Vagina (tissue), 2 donors: ENCODE measurements at regions not wholly inside any gene's neighbourhood (a gene's known extent, or its start where the extent isn't known, plus 50 kb on each side); places are given as distances from the start of the nearest gene placed in this dataset. TPM values are rescaled to one million over a fixed set of nuclear protein-coding genes. Genes with fewer than 3 reads are reported as not detected.
"Not testable (repeated sequence)": the region's sequence is repeated elsewhere in the genome, so short reads cannot be mapped to it uniquely, and the experiment has no call there.

Source experiments
- DNase-seq, 2 donors: peaks; one replicate each; pipeline ENCODE4 v3.0.0-alpha.2; 2017; ENCODE audit errors: extremely low spot score in 2 of 2
- H3K27ac ChIP-seq: fragments of 200-600 bp; sonication (generic); one replicate; pipeline ENCODE4 v1.5.1; 2019
- H3K27me3 ChIP-seq: fragments of 200-600 bp; sonication (generic); one replicate; pipeline ENCODE4 v1.5.1; 2019
- H3K36me3 ChIP-seq, 2 donors: fragments of 200-600 bp; sonication (generic); one replicate each; pipeline ENCODE4 v1.5.1; 2017 to 2019
- H3K4me1 ChIP-seq: fragments of 200-600 bp; sonication (generic); one replicate; pipeline ENCODE4 v1.5.1; 2019
- H3K4me3 ChIP-seq, 2 donors: fragments of 200-600 bp; sonication (generic); 1 replicate in 1 of 2; 2 replicates in 1 of 2; pipeline ENCODE4 v1.5.1; 2016 to 2019
- H3K9me3 ChIP-seq: fragments of 200-600 bp; sonication (generic); one replicate; pipeline ENCODE4 v1.5.1; 2019
- intact Hi-C: fragments of 100-400 bp; cut with DNase I; formaldehyde crosslinking; loops from one replicate; pipeline ENCODE4 v1.15.1; 2023
- small RNA-seq: library from RNA; depleted of rRNA; stranded (forward); fragments of <200 nt; gene quantifications from one replicate; pipeline ENCODE3, GENCODE V24; 2016

- H3K9me3 ChIP-seq, intact Hi-C loops, DNase-seq: not testable (repeated sequence)
Observed at GRCh38 chr1:223903221-223903620, 57.5 kb upstream of the TP53BP2 start.

DNA sequence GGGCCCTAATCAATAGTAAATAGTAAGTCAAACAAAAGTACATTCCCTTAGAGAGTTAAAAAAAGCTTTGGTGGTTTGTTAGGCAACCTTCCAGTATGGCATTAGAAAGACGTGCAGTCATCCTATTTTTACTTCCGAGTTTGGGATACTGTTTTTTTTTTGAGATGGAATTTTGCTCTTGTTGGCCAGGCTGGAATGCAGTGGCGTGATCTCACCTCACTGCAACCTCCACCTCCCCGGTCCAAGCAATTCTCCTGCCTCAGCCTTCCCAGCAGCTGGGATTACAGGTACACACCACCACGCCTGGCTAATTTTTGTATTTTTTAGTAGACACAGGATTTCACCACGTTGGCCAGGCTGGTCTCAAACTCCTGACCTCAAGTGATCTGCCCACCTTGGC is 54.0 kb upstream of the TP53BP2 start:
- DNase-seq, H3K36me3 ChIP-seq, H3K4me1 ChIP-seq, H3K4me3 ChIP-seq, H3K27me3 ChIP-seq, intact Hi-C loops, H3K27ac ChIP-seq, H3K9me3 ChIP-seq: not testable (repeated sequence)

More at GRCh38 chr1:223903221-223903620, 57.5 kb upstream of the TP53BP2 start:
- not testable (repeated sequence) for H3K27ac ChIP-seq, H3K36me3 ChIP-seq, H3K27me3 ChIP-seq, H3K4me3 ChIP-seq, H3K4me1 ChIP-seq

DNA sequence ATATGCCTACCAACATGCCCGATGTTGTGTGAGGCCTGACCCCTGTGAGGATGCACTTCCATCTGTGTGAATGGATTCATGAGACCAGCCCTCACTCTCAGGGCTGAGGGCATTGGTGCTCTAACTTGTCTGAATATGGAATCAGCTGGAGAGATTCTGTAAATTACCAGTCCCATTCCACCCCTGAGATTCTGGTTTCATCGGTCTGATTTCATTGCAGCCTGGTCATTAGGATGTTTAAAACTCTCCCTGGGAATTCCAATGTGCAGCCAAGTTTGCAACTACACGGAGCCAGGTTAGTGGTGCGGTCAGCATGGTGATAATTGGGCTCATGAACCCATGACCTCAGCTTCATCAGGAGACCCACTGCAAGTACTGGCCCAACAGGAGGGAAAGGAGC is 51.4 kb upstream of the TP53BP2 start:
- H3K27ac ChIP-seq, DNase-seq, H3K27me3 ChIP-seq, intact Hi-C loops, H3K4me1 ChIP-seq, H3K36me3 ChIP-seq, H3K9me3 ChIP-seq, H3K4me3 ChIP-seq: not testable (repeated sequence)

DNA sequence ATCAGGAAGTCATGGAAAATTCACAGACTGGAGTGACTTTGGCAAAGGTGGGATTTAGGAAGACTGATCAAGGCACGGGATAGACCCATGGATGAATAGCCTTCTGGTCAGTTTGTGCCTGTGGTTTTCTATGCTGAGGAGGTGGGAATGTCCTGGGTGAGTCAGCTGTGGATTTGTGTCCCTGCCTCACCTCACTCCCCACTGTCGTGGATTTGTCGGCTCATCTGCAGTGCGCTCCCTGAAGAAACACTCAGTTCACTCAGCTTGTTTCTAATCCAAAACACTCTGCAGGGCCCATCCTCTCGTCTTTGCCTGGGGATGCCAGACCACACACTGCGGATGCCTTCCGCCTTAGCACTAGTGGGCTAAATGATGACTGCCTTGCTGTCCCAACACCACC is 50.2 kb upstream of the TP53BP2 start:
- H3K4me3 ChIP-seq, H3K4me1 ChIP-seq, H3K9me3 ChIP-seq, intact Hi-C loops, H3K27ac ChIP-seq, H3K36me3 ChIP-seq, H3K27me3 ChIP-seq, DNase-seq: not testable (repeated sequence)

Small RNA genes lying in the stretch of these regions (small RNA-seq; reads per million reads assigned to genes)
- gene RNU6-1319P: not detected
